Calu3 (cell line): ENCODE measurements at regions not wholly inside any gene's neighbourhood (a gene's known extent, or its start where the extent isn't known, plus 50 kb on each side); places are given as distances from the start of the nearest gene placed in this dataset.

ENCODE experiments used
- BruUV-seq: library from RNA; stranded (reverse); fragments of 400-500 nt; replicated peaks from 2 replicates; lab custom pipeline; 2021; lab: Mats Ljungman, UMichigan
- CTCF ChIA-PET: fragments of 300-600 bp; sonication (Branson Sonifier 250); formaldehyde crosslinking; loops from one replicate; lab custom pipeline; 2022; ENCODE audit warnings: antibody characterized with exemption; lab: Charles Lee
- DNase-seq: peaks from one replicate; pipeline ENCODE4 v3.0.0; 2022
- H3K27ac Mint-ChIP-seq: one replicate; pipeline ENCODE4 v1.8.0; 2022; ENCODE audit warnings: mixed read lengths; ENCODE audit not compliant: unreplicated experiment
- H3K27me3 Mint-ChIP-seq: one replicate; pipeline ENCODE4 v1.8.0; 2022; ENCODE audit warnings: mixed read lengths; ENCODE audit not compliant: unreplicated experiment
- H3K36me3 Mint-ChIP-seq: one replicate; pipeline ENCODE4 v1.8.0; 2022; ENCODE audit warnings: mild to moderate bottlenecking, moderate library complexity, mixed read lengths; ENCODE audit not compliant: insufficient read depth, unreplicated experiment
- H3K4me1 Mint-ChIP-seq: one replicate; pipeline ENCODE4 v1.8.0; 2022; ENCODE audit warnings: mild to moderate bottlenecking, low read depth, mixed read lengths; ENCODE audit not compliant: unreplicated experiment
- H3K4me3 Mint-ChIP-seq: one replicate; pipeline ENCODE4 v1.8.0; 2022; ENCODE audit warnings: mild to moderate bottlenecking, low read depth, moderate library complexity, mixed read lengths; ENCODE audit not compliant: unreplicated experiment
- H3K9me3 Mint-ChIP-seq: one replicate; pipeline ENCODE4 v1.8.0; 2022; ENCODE audit warnings: low read depth, mixed read lengths; ENCODE audit not compliant: unreplicated experiment
- CTCF ChIP-seq: fragments of 200-600 bp; IDR thresholded peaks from one replicate; pipeline ENCODE4 v1.8.0; 2022; ENCODE audit warnings: antibody characterized with exemption; ENCODE audit not compliant: unreplicated experiment
- intact Hi-C: fragments of 100-400 bp; cut with micrococcal nuclease; formaldehyde crosslinking; loops from one replicate; pipeline ENCODE4 v1.10.0; 2022; ENCODE audit not compliant: unreplicated experiment

GRCh38 chr4:181420950-181421349, 822.3 kb upstream of the TENM3 start:
- Mint-ChIP-seq H3K27ac (no peak overlapping the region), H3K4me3 (no peak overlapping the region), H3K4me1 (no peaks in the 10 kb centered on the region), H3K36me3 (no peaks in the 10 kb centered on the region), H3K27me3 (no peaks in the 10 kb centered on the region), H3K9me3 (peaks cover 5% of the 10 kb centered on the region)
- CTCF ChIA-PET = interaction anchor here (0.9 to 1.1 kb wide), 2 partner anchors 80 to 278 kb away, joined by 3 read pairs; no protein-coding TSS in a partner anchor
- intact Hi-C loops = no loop called here
- no TSS peak for BruUV-seq
- DNase-seq = no peak
- TF ChIP-seq CTCF = no peak

GRCh38 chr4:181424362-181425016, 818.7 kb upstream of the TENM3 start:
- Mint-ChIP-seq H3K27ac (no peak overlapping the region), H3K4me3 (no peak overlapping the region), H3K9me3 (peaks cover 5% of the 10 kb centered on the region), H3K27me3 (no peaks in the 10 kb centered on the region), H3K4me1 (no peaks in the 10 kb centered on the region), H3K36me3 (no peaks in the 10 kb centered on the region)
- TF ChIP-seq CTCF = no peak
- CTCF ChIA-PET = interaction anchor here (0.7 kb wide), 1 partner anchor 147 kb away, joined by 3 read pairs; no protein-coding TSS in a partner anchor
- no peak for DNase-seq
- BruUV-seq = no TSS peak
- intact Hi-C loops = no loop called here

- CTCF ChIA-PET = no interaction called here
- no peaks in the 10 kb centered on the region for H3K4me1 Mint-ChIP-seq
- no peaks in the 10 kb centered on the region for H3K27me3 Mint-ChIP-seq
- H3K9me3 Mint-ChIP-seq = peaks cover 7% of the 10 kb centered on the region
- no peaks in the 10 kb centered on the region for H3K36me3 Mint-ChIP-seq
- DNase-seq = no peak
- BruUV-seq = no TSS peak
- intact Hi-C loops = no loop called here
- no peak overlapping the region for H3K27ac Mint-ChIP-seq
- no peak for TF ChIP-seq CTCF
- no peak overlapping the region for H3K4me3 Mint-ChIP-seq
Measured at GRCh38 chr4:181427076-181427475, 816.1 kb upstream of the TENM3 start.

- H3K4me1 Mint-ChIP-seq = no peaks in the 10 kb centered on the region
- H3K4me3 Mint-ChIP-seq = no peak overlapping the region
- no peak for TF ChIP-seq CTCF
- H3K27ac Mint-ChIP-seq = no peak overlapping the region
- BruUV-seq = no TSS peak
- CTCF ChIA-PET = no interaction called here
- DNase-seq = no peak
- H3K36me3 Mint-ChIP-seq = no peaks in the 10 kb centered on the region
- H3K27me3 Mint-ChIP-seq = no peaks in the 10 kb centered on the region
- peaks cover 2% of the 10 kb centered on the region for H3K9me3 Mint-ChIP-seq
- intact Hi-C loops = no loop called here
Measured at GRCh38 chr4:181431006-181431405, 812.2 kb upstream of the TENM3 start.
